ENCODE measurements at regions not wholly inside any gene's neighbourhood (a gene's known extent, or its start where the extent isn't known, plus 50 kb on each side); places are given as distances from the start of the nearest gene placed in this dataset.
A peak's percentile ranks its signal among the peaks of the same experiment; 100 is the strongest.

- ATAC-seq (ENCODE audit: low FRiP score) = peak; percentile 43
- no peak for DNase-seq (ENCODE audit: low spot score)
- TF ChIP-seq CTCF (IDR thresholded peaks at IDR 0.05) = no peak
These were observed 249.7 kb downstream of the C1orf94 start for GRCh38 chr1:34426325-34426896.

- no peak for DNase-seq (ENCODE audit: low spot score)
- no peak for ATAC-seq (ENCODE audit: low FRiP score)
- TF ChIP-seq CTCF (IDR thresholded peaks at IDR 0.05) = no peak
These were observed 250.5 kb downstream of the C1orf94 start for GRCh38 chr1:34427170-34427569.

GRCh38 chr1:34433099-34433498 lies 256.4 kb downstream of the C1orf94 start:
- TF ChIP-seq CTCF (IDR thresholded peaks at IDR 0.05) = no peak
- ATAC-seq (ENCODE audit: low FRiP score) (no peak), DNase-seq (ENCODE audit: low spot score) (no peak)

- ATAC-seq (ENCODE audit: low FRiP score) = no peak
- no peak for TF ChIP-seq CTCF (IDR thresholded peaks at IDR 0.05)
- DNase-seq (ENCODE audit: low spot score) = no peak
These were observed 260.1 kb downstream of the C1orf94 start for GRCh38 chr1:34436836-34437235.

GRCh38 chr1:34441259-34442069 lies 264.8 kb downstream of the C1orf94 start:
- ATAC-seq (ENCODE audit: low FRiP score) (no peak), DNase-seq (ENCODE audit: low spot score) (no peak)
- TF ChIP-seq CTCF (IDR thresholded peaks at IDR 0.05) = no peak

GRCh38 chr1:34444516-34444915 lies 267.8 kb downstream of the C1orf94 start:
- ATAC-seq (ENCODE audit: low FRiP score) (no peak), DNase-seq (ENCODE audit: low spot score) (no peak)
- no peak for TF ChIP-seq CTCF (IDR thresholded peaks at IDR 0.05)

- no peak for TF ChIP-seq CTCF (IDR thresholded peaks at IDR 0.05)
- no peak for ATAC-seq (ENCODE audit: low FRiP score)
- no peak for DNase-seq (ENCODE audit: low spot score)
These were observed 273.6 kb downstream of the C1orf94 start for GRCh38 chr1:34450325-34450724.

Data from omental fat pad (tissue), 3 donors.